GM12872 (cell line): ENCODE measurements at regions not wholly inside any gene's neighbourhood (a gene's known extent, or its start where the extent isn't known, plus 50 kb on each side); places are given as distances from the start of the nearest gene placed in this dataset.

ENCODE experiments used
- CTCF ChIP-seq: IDR thresholded peaks from 3 replicates; pipeline ENCODE4 v1.5.1; 2011; ENCODE audit warnings: low read depth, mild to moderate bottlenecking, low read length, moderate library complexity; ENCODE audit not compliant: insufficient read depth

GRCh38 chr2:239534581-239535412, 134.0 kb upstream of the HDAC4 start:
- TF ChIP-seq CTCF = no peak

- no peak for TF ChIP-seq CTCF
Observed at GRCh38 chr2:239533569-239534316, 132.9 kb upstream of the HDAC4 start.

- TF ChIP-seq CTCF = no peak
Observed at GRCh38 chr2:239532859-239533258, 132.0 kb upstream of the HDAC4 start.

GRCh38 chr2:239532250-239532649, 131.4 kb upstream of the HDAC4 start:
- TF ChIP-seq CTCF = no peak

- no peak for TF ChIP-seq CTCF
Observed at GRCh38 chr2:239531456-239532241, 130.8 kb upstream of the HDAC4 start.

- no peak for TF ChIP-seq CTCF
Observed at GRCh38 chr2:239530749-239531316, 130.0 kb upstream of the HDAC4 start.
